ENCODE measurements at regions not wholly inside any gene's neighbourhood (a gene's known extent, or its start where the extent isn't known, plus 50 kb on each side); places are given as distances from the start of the nearest gene placed in this dataset.

GRCh38 chr10:124324856-124325632 is 93.7 kb downstream of the OAT start:
- H3K27ac ChIP-seq: no peak overlapping the region
- no peaks in the 10 kb centered on the region for H3K9me3 ChIP-seq
- TF ChIP-seq POLR2A (IDR thresholded peaks at IDR 0.05) (no peak), POLR2AphosphoS5 (IDR thresholded peaks at IDR 0.05; ENCODE audit: insufficient read depth in 1 of 2, low read depth in 1 of 2) (no peak), CTCF (IDR thresholded peaks at IDR 0.05) (no peak)
- intact Hi-C loops (cut with DNase I): no loop called here
- no peaks in the 10 kb centered on the region for H3K4me1 ChIP-seq
- no peak for DNase-seq (ENCODE audit: extremely low spot score in 2 of 2)
- H3K36me3 ChIP-seq: no peaks in the 10 kb centered on the region
- no peaks in the 10 kb centered on the region for H3K27me3 ChIP-seq
- H3K4me3 ChIP-seq: no peak overlapping the region

- Histone ChIP-seq H3K4me1 (no peaks in the 10 kb centered on the region), H3K4me3 (no peak overlapping the region), H3K27me3 (no peaks in the 10 kb centered on the region), H3K9me3 (no peaks in the 10 kb centered on the region), H3K36me3 (no peaks in the 10 kb centered on the region), H3K27ac (no peak overlapping the region)
- no peak for TF ChIP-seq CTCF (IDR thresholded peaks at IDR 0.05)
- no peak for DNase-seq (ENCODE audit: extremely low spot score in 2 of 2)
- intact Hi-C loops (cut with DNase I): no loop called here
Measured at GRCh38 chr10:124324451-124324850, 94.3 kb downstream of the OAT start.

GRCh38 chr10:124323806-124324205 is 94.9 kb downstream of the OAT start:
- no peak overlapping the region for H3K27ac ChIP-seq
- DNase-seq (ENCODE audit: extremely low spot score in 2 of 2): peak in 1 of 2 donors; percentile 79
- H3K4me1 ChIP-seq: no peaks in the 10 kb centered on the region
- intact Hi-C loops (cut with DNase I): no loop called here
- H3K4me3 ChIP-seq: no peak overlapping the region
- H3K9me3 ChIP-seq: no peaks in the 10 kb centered on the region
- no peaks in the 10 kb centered on the region for H3K27me3 ChIP-seq
- no peak for TF ChIP-seq POLR2AphosphoS5 (IDR thresholded peaks at IDR 0.05; ENCODE audit: insufficient read depth in 1 of 2, low read depth in 1 of 2)
- TF ChIP-seq CTCF (IDR thresholded peaks at IDR 0.05): no peak
- no peak for TF ChIP-seq POLR2A (IDR thresholded peaks at IDR 0.05)
- no peaks in the 10 kb centered on the region for H3K36me3 ChIP-seq

DNA sequence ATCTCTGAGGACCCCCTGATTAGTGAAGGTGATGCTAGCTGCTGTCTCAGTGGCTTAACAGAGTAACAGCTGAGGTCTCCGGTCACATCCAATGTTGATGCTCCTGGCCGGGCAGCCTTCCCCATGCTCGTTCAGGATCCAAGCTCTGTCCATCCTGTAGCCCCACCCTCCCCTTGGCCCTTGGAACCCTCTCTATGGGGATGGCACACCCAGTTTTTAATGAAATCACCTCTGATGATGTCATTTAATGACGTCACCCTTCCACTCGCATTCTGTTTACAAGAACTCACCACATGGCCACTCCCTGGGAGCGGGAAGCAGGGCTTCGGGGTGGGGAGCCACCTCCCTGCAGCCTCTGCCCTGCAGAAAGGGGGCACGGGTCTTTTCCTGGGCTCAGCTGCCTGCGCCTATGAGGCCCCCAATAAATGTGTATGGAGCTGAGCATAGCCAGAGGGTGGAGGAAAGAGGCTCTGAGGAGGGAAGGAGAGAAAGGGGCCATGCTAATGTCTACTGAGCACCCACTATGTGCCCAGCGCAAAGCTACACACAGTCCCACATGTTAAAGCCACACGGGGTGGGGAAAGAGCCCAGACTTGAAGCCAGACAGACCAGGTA is 95.5 kb downstream of the OAT start:
- no peaks in the 10 kb centered on the region for H3K36me3 ChIP-seq
- no peaks in the 10 kb centered on the region for H3K27me3 ChIP-seq
- no peaks in the 10 kb centered on the region for H3K9me3 ChIP-seq
- H3K4me1 ChIP-seq: no peaks in the 10 kb centered on the region
- H3K4me3 ChIP-seq: no peak overlapping the region
- TF ChIP-seq POLR2AphosphoS5 (IDR thresholded peaks at IDR 0.05; ENCODE audit: insufficient read depth in 1 of 2, low read depth in 1 of 2): no peak
- no peak for TF ChIP-seq POLR2A (IDR thresholded peaks at IDR 0.05)
- TF ChIP-seq CTCF (IDR thresholded peaks at IDR 0.05): no peak
- peak in 1 of 2 donors; percentile 81 for DNase-seq (ENCODE audit: extremely low spot score in 2 of 2)
- no peak overlapping the region for H3K27ac ChIP-seq
- intact Hi-C loops (cut with DNase I): no loop called here
